ENCODE measurements at regions not wholly inside any gene's neighbourhood (a gene's known extent, or its start where the extent isn't known, plus 50 kb on each side); places are given as distances from the start of the nearest gene placed in this dataset.

DNA sequence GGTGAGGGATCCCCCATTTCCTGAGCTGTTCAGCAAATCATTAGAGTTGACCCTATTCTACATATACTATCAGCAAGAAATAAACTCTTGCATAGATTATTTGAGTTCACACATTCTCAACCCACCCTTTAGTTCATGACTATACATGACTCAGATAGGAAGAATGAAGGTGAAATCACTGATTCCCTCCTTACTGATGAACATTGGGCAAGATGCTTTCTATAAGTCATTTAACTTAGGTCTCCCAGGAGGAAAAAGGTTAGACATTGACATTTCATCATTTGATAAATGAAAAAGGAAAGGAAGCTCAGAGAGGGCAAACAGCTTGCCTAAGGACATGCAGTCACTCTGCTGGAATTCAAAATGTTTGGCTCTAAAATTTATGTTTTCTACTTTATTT is 408.0 kb downstream of the TMEM182 start:
- TF ChIP-seq, protein P1, sequence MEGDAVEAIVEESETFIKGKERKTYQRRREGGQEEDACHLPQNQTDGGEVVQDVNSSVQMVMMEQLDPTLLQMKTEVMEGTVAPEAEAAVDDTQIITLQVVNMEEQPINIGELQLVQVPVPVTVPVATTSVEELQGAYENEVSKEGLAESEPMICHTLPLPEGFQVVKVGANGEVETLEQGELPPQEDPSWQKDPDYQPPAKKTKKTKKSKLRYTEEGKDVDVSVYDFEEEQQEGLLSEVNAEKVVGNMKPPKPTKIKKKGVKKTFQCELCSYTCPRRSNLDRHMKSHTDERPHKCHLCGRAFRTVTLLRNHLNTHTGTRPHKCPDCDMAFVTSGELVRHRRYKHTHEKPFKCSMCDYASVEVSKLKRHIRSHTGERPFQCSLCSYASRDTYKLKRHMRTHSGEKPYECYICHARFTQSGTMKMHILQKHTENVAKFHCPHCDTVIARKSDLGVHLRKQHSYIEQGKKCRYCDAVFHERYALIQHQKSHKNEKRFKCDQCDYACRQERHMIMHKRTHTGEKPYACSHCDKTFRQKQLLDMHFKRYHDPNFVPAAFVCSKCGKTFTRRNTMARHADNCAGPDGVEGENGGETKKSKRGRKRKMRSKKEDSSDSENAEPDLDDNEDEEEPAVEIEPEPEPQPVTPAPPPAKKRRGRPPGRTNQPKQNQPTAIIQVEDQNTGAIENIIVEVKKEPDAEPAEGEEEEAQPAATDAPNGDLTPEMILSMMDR (conservative IDR thresholded peaks at IDR 0.05; ENCODE audit: low read depth, low read length): no peak

DNA sequence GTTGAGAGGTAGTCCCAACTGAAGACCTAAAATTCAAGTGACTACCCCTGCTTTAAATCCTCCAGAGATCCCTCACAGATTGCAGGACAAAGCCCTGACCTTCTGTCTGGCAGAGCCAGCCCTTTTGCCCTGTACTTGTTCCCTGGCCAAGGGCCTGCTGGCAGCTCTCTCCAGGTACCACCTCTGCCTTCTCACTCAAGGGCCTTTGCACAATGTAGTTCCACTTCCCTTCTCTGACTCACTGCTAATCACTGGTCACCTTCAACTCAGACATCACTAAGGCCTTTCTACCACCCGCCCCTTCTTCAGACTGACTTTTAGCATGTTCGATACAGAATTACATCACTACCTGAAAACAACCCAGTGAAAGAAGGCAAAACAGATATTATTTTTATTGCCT is 411.0 kb downstream of the TMEM182 start:
- H3K4me3 ChIP-seq (IDR thresholded peaks at IDR 0.05; ENCODE audit: insufficient read depth, low read depth, low read length): no peak overlapping the region
- no peak overlapping the region for H3K4me2 ChIP-seq
- no peaks in the 10 kb centered on the region for H4K20me1 ChIP-seq (ENCODE audit: insufficient read depth)
- no peaks in the 10 kb centered on the region for H3K27me3 ChIP-seq (ENCODE audit: insufficient read depth, low read depth)
- no peaks in the 10 kb centered on the region for H3K4me1 ChIP-seq (ENCODE audit: low read depth, poor library complexity, severe bottlenecking)
- no peak overlapping the region for H2AFZ ChIP-seq (ENCODE audit: low read depth)
- no peak overlapping the region for H3K9ac ChIP-seq
- no peaks in the 10 kb centered on the region for H3K36me3 ChIP-seq (ENCODE audit: insufficient read depth)
- H3K27ac ChIP-seq: no peak overlapping the region
- TF ChIP-seq, protein P1 (conservative IDR thresholded peaks at IDR 0.05; ENCODE audit: low read depth, low read length): no peak
- no peaks in the 10 kb centered on the region for H3K79me2 ChIP-seq (ENCODE audit: insufficient read depth, low read depth)

More for the DNA sequence above, 408.0 kb downstream of the TMEM182 start:
- no peak overlapping the region for H3K9ac ChIP-seq
- no peak overlapping the region for H3K27ac ChIP-seq
- H3K36me3 ChIP-seq (ENCODE audit: insufficient read depth): no peaks in the 10 kb centered on the region
- H4K20me1 ChIP-seq (ENCODE audit: insufficient read depth): no peaks in the 10 kb centered on the region
- H3K4me3 ChIP-seq (IDR thresholded peaks at IDR 0.05; ENCODE audit: insufficient read depth, low read depth, low read length): no peak overlapping the region
- H3K4me1 ChIP-seq (ENCODE audit: low read depth, poor library complexity, severe bottlenecking): no peaks in the 10 kb centered on the region
- no peak overlapping the region for H3K4me2 ChIP-seq
- no peaks in the 10 kb centered on the region for H3K79me2 ChIP-seq (ENCODE audit: insufficient read depth, low read depth)
- H2AFZ ChIP-seq (ENCODE audit: low read depth): no peak overlapping the region
- H3K27me3 ChIP-seq (ENCODE audit: insufficient read depth, low read depth): no peaks in the 10 kb centered on the region

DNA sequence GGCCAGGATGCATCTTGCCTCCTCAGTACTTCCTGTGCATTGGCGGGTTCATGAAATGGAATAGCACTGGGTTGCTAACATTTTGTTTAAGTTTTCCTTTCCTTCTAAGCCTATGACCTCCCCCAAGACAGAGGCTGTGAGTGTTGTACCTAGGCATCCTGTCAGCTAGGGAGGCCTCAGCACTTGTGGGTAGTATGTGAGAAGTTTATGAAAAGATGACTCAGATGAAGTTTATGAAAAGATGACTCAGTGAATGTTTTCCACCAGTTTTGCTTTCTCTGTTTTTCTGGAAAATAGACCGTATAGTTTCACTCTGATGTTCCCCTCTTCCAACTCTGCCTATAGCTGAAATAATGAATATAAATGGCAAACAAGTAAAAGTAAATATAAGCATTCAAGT is 412.9 kb downstream of the TMEM182 start:
- no peaks in the 10 kb centered on the region for H4K20me1 ChIP-seq (ENCODE audit: insufficient read depth)
- H3K9ac ChIP-seq: no peak overlapping the region
- no peak overlapping the region for H3K27ac ChIP-seq
- H3K4me2 ChIP-seq: no peak overlapping the region
- no peaks in the 10 kb centered on the region for H3K79me2 ChIP-seq (ENCODE audit: insufficient read depth, low read depth)
- TF ChIP-seq, protein P1 (conservative IDR thresholded peaks at IDR 0.05; ENCODE audit: low read depth, low read length): no peak
- H3K4me1 ChIP-seq (ENCODE audit: low read depth, poor library complexity, severe bottlenecking): no peaks in the 10 kb centered on the region
- H3K36me3 ChIP-seq (ENCODE audit: insufficient read depth): no peaks in the 10 kb centered on the region
- H2AFZ ChIP-seq (ENCODE audit: low read depth): no peak overlapping the region
- no peak overlapping the region for H3K4me3 ChIP-seq (IDR thresholded peaks at IDR 0.05; ENCODE audit: insufficient read depth, low read depth, low read length)
- H3K27me3 ChIP-seq (ENCODE audit: insufficient read depth, low read depth): no peaks in the 10 kb centered on the region

DNA sequence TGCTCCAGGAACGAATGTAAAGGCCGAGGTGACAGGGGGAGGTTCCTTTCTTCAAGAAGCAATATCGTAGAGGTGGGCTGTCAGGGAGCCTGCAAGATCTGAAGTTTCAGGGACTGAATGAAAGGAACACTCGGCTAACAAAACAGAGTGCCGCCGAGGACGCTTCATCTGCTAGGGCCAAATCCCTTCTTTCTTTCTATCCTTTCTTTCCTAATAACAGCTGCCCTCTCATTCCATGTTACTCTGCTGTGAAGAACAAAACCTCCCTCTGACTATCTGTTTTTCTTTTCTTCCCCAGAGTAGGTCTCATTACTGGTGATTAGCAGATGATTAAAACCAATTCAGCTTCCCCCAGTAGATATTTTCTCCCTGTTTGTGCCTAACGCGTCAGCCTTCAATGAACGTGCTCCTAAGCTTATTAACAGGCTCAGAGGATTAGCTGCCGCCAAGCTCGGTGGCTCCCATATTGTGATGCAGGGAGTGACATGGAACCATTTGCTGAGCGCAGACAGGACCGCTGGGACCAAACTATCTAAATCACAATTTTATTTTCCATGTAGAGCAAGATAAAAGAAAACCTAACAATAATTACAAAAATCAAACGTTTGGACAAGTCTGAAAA is 414.6 kb downstream of the TMEM182 start:
- no peaks in the 10 kb centered on the region for H3K79me2 ChIP-seq (ENCODE audit: insufficient read depth, low read depth)
- no peaks in the 10 kb centered on the region for H3K27me3 ChIP-seq (ENCODE audit: insufficient read depth, low read depth)
- TF ChIP-seq, protein P1 (conservative IDR thresholded peaks at IDR 0.05; ENCODE audit: low read depth, low read length): no peak
- no peaks in the 10 kb centered on the region for H3K4me1 ChIP-seq (ENCODE audit: low read depth, poor library complexity, severe bottlenecking)
- no peak overlapping the region for H3K9ac ChIP-seq
- no peaks in the 10 kb centered on the region for H4K20me1 ChIP-seq (ENCODE audit: insufficient read depth)
- no peak overlapping the region for H3K4me3 ChIP-seq (IDR thresholded peaks at IDR 0.05; ENCODE audit: insufficient read depth, low read depth, low read length)
- no peak overlapping the region for H3K4me2 ChIP-seq
- H3K27ac ChIP-seq: no peak overlapping the region
- no peaks in the 10 kb centered on the region for H3K36me3 ChIP-seq (ENCODE audit: insufficient read depth)
- no peak overlapping the region for H2AFZ ChIP-seq (ENCODE audit: low read depth)
